BE2C (cell line): ENCODE measurements at regions not wholly inside any gene's neighbourhood (a gene's known extent, or its start where the extent isn't known, plus 50 kb on each side); places are given as distances from the start of the nearest gene placed in this dataset.

ENCODE experiments used
- DNase-seq: peaks from one replicate; pipeline ENCODE4 v3.0.0-alpha.2; 2020
- H3K27me3 ChIP-seq: fragments of 250-450 bp; sonication (Bioruptor Pico); 2 replicates; pipeline ENCODE4 v1.5.1; 2020; ENCODE audit warnings: mild to moderate bottlenecking
- H3K36me3 ChIP-seq: fragments of 250-450 bp; sonication (Bioruptor Pico); 2 replicates; pipeline ENCODE4 v1.5.1; 2020; ENCODE audit warnings: mild to moderate bottlenecking
- H3K4me1 ChIP-seq: fragments of 250-450 bp; sonication (Bioruptor Pico); 2 replicates; pipeline ENCODE4 v1.5.1; 2020
- H3K4me3 ChIP-seq: 2 replicates; pipeline ENCODE4 v1.5.1; 2011; ENCODE audit warnings: low read depth, low read length
- H3K9me3 ChIP-seq: fragments of 250-450 bp; sonication (Bioruptor Pico); 2 replicates; pipeline ENCODE4 v1.5.1; 2020
- CTCF ChIP-seq: IDR thresholded peaks from 2 replicates; pipeline ENCODE4 v1.5.1; 2012; ENCODE audit warnings: mild to moderate bottlenecking, low read depth, low read length

- H3K36me3 ChIP-seq, result no peaks in the 10 kb centered on the region
- H3K9me3 ChIP-seq, result no peaks in the 10 kb centered on the region
- no peaks in the 10 kb centered on the region for H3K27me3 ChIP-seq
- no peaks in the 10 kb centered on the region for H3K4me1 ChIP-seq
- no peak overlapping the region for H3K4me3 ChIP-seq
- no peak for DNase-seq
- TF ChIP-seq CTCF, result no peak
Observed at GRCh38 chr11:91755526-91755925, 469.1 kb upstream of the FAT3 start.

GRCh38 chr11:91749251-91749650, 475.4 kb upstream of the FAT3 start:
- DNase-seq, result no peak

GRCh38 chr11:91742155-91742554, 482.5 kb upstream of the FAT3 start:
- no peaks in the 10 kb centered on the region for H3K27me3 ChIP-seq
- no peak for TF ChIP-seq CTCF
- H3K4me3 ChIP-seq, result no peak overlapping the region
- no peaks in the 10 kb centered on the region for H3K9me3 ChIP-seq
- no peaks in the 10 kb centered on the region for H3K4me1 ChIP-seq
- no peak for DNase-seq
- H3K36me3 ChIP-seq, result no peaks in the 10 kb centered on the region

More at GRCh38 chr11:91749251-91749650, 475.4 kb upstream of the FAT3 start:
- H3K4me3 ChIP-seq, result no peak overlapping the region
- H3K4me1 ChIP-seq, result no peaks in the 10 kb centered on the region
- TF ChIP-seq CTCF, result no peak
- no peaks in the 10 kb centered on the region for H3K9me3 ChIP-seq
- no peaks in the 10 kb centered on the region for H3K27me3 ChIP-seq
- H3K36me3 ChIP-seq, result no peaks in the 10 kb centered on the region

GRCh38 chr11:91731051-91731450, 493.6 kb upstream of the FAT3 start:
- no peak for TF ChIP-seq CTCF
- no peaks in the 10 kb centered on the region for H3K27me3 ChIP-seq
- H3K9me3 ChIP-seq, result no peaks in the 10 kb centered on the region
- H3K36me3 ChIP-seq, result no peaks in the 10 kb centered on the region
- no peak for DNase-seq
- no peak overlapping the region for H3K4me3 ChIP-seq
- H3K4me1 ChIP-seq, result no peaks in the 10 kb centered on the region

GRCh38 chr11:91730620-91731019, 494.0 kb upstream of the FAT3 start:
- no peak overlapping the region for H3K4me3 ChIP-seq
- no peaks in the 10 kb centered on the region for H3K27me3 ChIP-seq
- TF ChIP-seq CTCF, result no peak
- no peak for DNase-seq
- no peaks in the 10 kb centered on the region for H3K4me1 ChIP-seq
- no peaks in the 10 kb centered on the region for H3K36me3 ChIP-seq
- H3K9me3 ChIP-seq, result no peaks in the 10 kb centered on the region

- no peak for TF ChIP-seq CTCF
- no peak for DNase-seq
- Histone ChIP-seq H3K27me3 (no peaks in the 10 kb centered on the region), H3K4me1 (no peaks in the 10 kb centered on the region), H3K4me3 (no peak overlapping the region), H3K36me3 (no peaks in the 10 kb centered on the region), H3K9me3 (no peaks in the 10 kb centered on the region)
Observed at GRCh38 chr11:91730057-91730456, 494.6 kb upstream of the FAT3 start.
